ENCODE measurements at regions not wholly inside any gene's neighbourhood (a gene's known extent, or its start where the extent isn't known, plus 50 kb on each side); places are given as distances from the start of the nearest gene placed in this dataset.
"Not testable (repeated sequence)": the region's sequence is repeated elsewhere in the genome, so short reads cannot be mapped to it uniquely, and the experiment has no call there.

- H3K4me3 ChIP-seq (ENCODE audit: insufficient read length, low read depth) = no peak overlapping the region
- H3K4me1 ChIP-seq (ENCODE audit: insufficient read depth, insufficient read length) = no peaks in the 10 kb centered on the region
- DNase-seq (ENCODE audit: low read depth, low spot score) = no peak
- H3K36me3 ChIP-seq (ENCODE audit: insufficient read depth, insufficient read length, low read length) = peaks cover 5% of the 10 kb centered on the region
- no peaks in the 10 kb centered on the region for H3K9me3 ChIP-seq (ENCODE audit: insufficient read depth, low read length)
- no peak for TF ChIP-seq SUZ12 (IDR thresholded peaks at IDR 0.05; ENCODE audit: extremely low read depth, insufficient read depth, insufficient read length)
- no peaks in the 10 kb centered on the region for H3K27me3 ChIP-seq (ENCODE audit: insufficient read depth, insufficient read length)
- no peak overlapping the region for H3K9ac ChIP-seq (ENCODE audit: insufficient read length, low read depth)
Observed at GRCh38 chr7:131774419-131775220, 218.2 kb upstream of the PODXL start.

- H3K9ac ChIP-seq (ENCODE audit: insufficient read length, low read depth) = no peak overlapping the region
- H3K36me3 ChIP-seq (ENCODE audit: insufficient read depth, insufficient read length, low read length) = peaks cover 5% of the 10 kb centered on the region
- no peak overlapping the region for H3K4me3 ChIP-seq (ENCODE audit: insufficient read length, low read depth)
- DNase-seq (ENCODE audit: low read depth, low spot score) = no peak
- no peaks in the 10 kb centered on the region for H3K9me3 ChIP-seq (ENCODE audit: insufficient read depth, low read length)
- H3K27me3 ChIP-seq (ENCODE audit: insufficient read depth, insufficient read length) = no peaks in the 10 kb centered on the region
- TF ChIP-seq YY1 (IDR thresholded peaks at IDR 0.05; ENCODE audit: insufficient read depth, insufficient read length) (no peak), ZNF274 (IDR thresholded peaks at IDR 0.05; ENCODE audit: low read depth, low read length) (no peak), SUZ12 (IDR thresholded peaks at IDR 0.05; ENCODE audit: extremely low read depth, insufficient read depth, insufficient read length) (no peak)
- no peaks in the 10 kb centered on the region for H3K4me1 ChIP-seq (ENCODE audit: insufficient read depth, insufficient read length)
Observed at GRCh38 chr7:131773413-131773812, 217.0 kb upstream of the PODXL start.

- no peaks in the 10 kb centered on the region for H3K9me3 ChIP-seq (ENCODE audit: insufficient read depth, low read length)
- TF ChIP-seq ZNF274 (IDR thresholded peaks at IDR 0.05; ENCODE audit: low read depth, low read length) = no peak
- no peak for TF ChIP-seq SUZ12 (IDR thresholded peaks at IDR 0.05; ENCODE audit: extremely low read depth, insufficient read depth, insufficient read length)
- no peak for TF ChIP-seq YY1 (IDR thresholded peaks at IDR 0.05; ENCODE audit: insufficient read depth, insufficient read length)
- H3K36me3 ChIP-seq (ENCODE audit: insufficient read depth, insufficient read length, low read length) = no peaks in the 10 kb centered on the region
- H3K27me3 ChIP-seq (ENCODE audit: insufficient read depth, insufficient read length) = no peaks in the 10 kb centered on the region
- no peaks in the 10 kb centered on the region for H3K4me1 ChIP-seq (ENCODE audit: insufficient read depth, insufficient read length)
- H3K9ac ChIP-seq (ENCODE audit: insufficient read length, low read depth) = no peak overlapping the region
- DNase-seq (ENCODE audit: low read depth, low spot score) = no peak
- no peak overlapping the region for H3K4me3 ChIP-seq (ENCODE audit: insufficient read length, low read depth)
Observed at GRCh38 chr7:131769241-131769640, 212.8 kb upstream of the PODXL start.

GRCh38 chr7:131767591-131767990, 211.2 kb upstream of the PODXL start:
- no peak overlapping the region for H3K4me3 ChIP-seq (ENCODE audit: insufficient read length, low read depth)
- no peaks in the 10 kb centered on the region for H3K4me1 ChIP-seq (ENCODE audit: insufficient read depth, insufficient read length)
- TF ChIP-seq SUZ12 (IDR thresholded peaks at IDR 0.05; ENCODE audit: extremely low read depth, insufficient read depth, insufficient read length) (no peak), ZNF274 (IDR thresholded peaks at IDR 0.05; ENCODE audit: low read depth, low read length) (no peak), YY1 (IDR thresholded peaks at IDR 0.05; ENCODE audit: insufficient read depth, insufficient read length) (no peak)
- H3K36me3 ChIP-seq (ENCODE audit: insufficient read depth, insufficient read length, low read length) = no peaks in the 10 kb centered on the region
- H3K9me3 ChIP-seq (ENCODE audit: insufficient read depth, low read length) = no peaks in the 10 kb centered on the region
- H3K9ac ChIP-seq (ENCODE audit: insufficient read length, low read depth) = no peak overlapping the region
- no peaks in the 10 kb centered on the region for H3K27me3 ChIP-seq (ENCODE audit: insufficient read depth, insufficient read length)
- no peak for DNase-seq (ENCODE audit: low read depth, low spot score)

GRCh38 chr7:131765575-131765974, 209.1 kb upstream of the PODXL start:
- no peaks in the 10 kb centered on the region for H3K4me1 ChIP-seq (ENCODE audit: insufficient read depth, insufficient read length)
- H3K27me3 ChIP-seq (ENCODE audit: insufficient read depth, insufficient read length) = no peaks in the 10 kb centered on the region
- no peaks in the 10 kb centered on the region for H3K9me3 ChIP-seq (ENCODE audit: insufficient read depth, low read length)
- no peaks in the 10 kb centered on the region for H3K36me3 ChIP-seq (ENCODE audit: insufficient read depth, insufficient read length, low read length)
- no peak overlapping the region for H3K9ac ChIP-seq (ENCODE audit: insufficient read length, low read depth)
- no peak for DNase-seq (ENCODE audit: low read depth, low spot score)
- no peak overlapping the region for H3K4me3 ChIP-seq (ENCODE audit: insufficient read length, low read depth)
- no peak for TF ChIP-seq ZNF274 (IDR thresholded peaks at IDR 0.05; ENCODE audit: low read depth, low read length)
- no peak for TF ChIP-seq YY1 (IDR thresholded peaks at IDR 0.05; ENCODE audit: insufficient read depth, insufficient read length)

GRCh38 chr7:131764143-131764775, 207.8 kb upstream of the PODXL start:
- no peak for DNase-seq (ENCODE audit: low read depth, low spot score)
- Histone ChIP-seq H3K36me3 (ENCODE audit: insufficient read depth, insufficient read length, low read length) (no peaks in the 10 kb centered on the region), H3K4me3 (ENCODE audit: insufficient read length, low read depth) (no peak overlapping the region), H3K9ac (ENCODE audit: insufficient read length, low read depth) (no peak overlapping the region), H3K9me3 (ENCODE audit: insufficient read depth, low read length) (no peaks in the 10 kb centered on the region), H3K4me1 (ENCODE audit: insufficient read depth, insufficient read length) (no peaks in the 10 kb centered on the region), H3K27me3 (ENCODE audit: insufficient read depth, insufficient read length) (no peaks in the 10 kb centered on the region)
- TF ChIP-seq ZNF274 (IDR thresholded peaks at IDR 0.05; ENCODE audit: low read depth, low read length) = no peak
- TF ChIP-seq YY1 (IDR thresholded peaks at IDR 0.05; ENCODE audit: insufficient read depth, insufficient read length) = no peak
- no peak for TF ChIP-seq SUZ12 (IDR thresholded peaks at IDR 0.05; ENCODE audit: extremely low read depth, insufficient read depth, insufficient read length)

GRCh38 chr7:131762753-131763152, 206.3 kb upstream of the PODXL start:
- H3K9me3 ChIP-seq (ENCODE audit: insufficient read depth, low read length) = no peaks in the 10 kb centered on the region
- H3K4me3 ChIP-seq (ENCODE audit: insufficient read length, low read depth) = no peak overlapping the region
- H3K4me1 ChIP-seq (ENCODE audit: insufficient read depth, insufficient read length) = no peaks in the 10 kb centered on the region
- no peak overlapping the region for H3K9ac ChIP-seq (ENCODE audit: insufficient read length, low read depth)
- no peaks in the 10 kb centered on the region for H3K36me3 ChIP-seq (ENCODE audit: insufficient read depth, insufficient read length, low read length)
- DNase-seq (ENCODE audit: low read depth, low spot score) = no peak
- H3K27me3 ChIP-seq (ENCODE audit: insufficient read depth, insufficient read length) = no peaks in the 10 kb centered on the region
- TF ChIP-seq YY1 (IDR thresholded peaks at IDR 0.05; ENCODE audit: insufficient read depth, insufficient read length) (no peak), ZNF274 (IDR thresholded peaks at IDR 0.05; ENCODE audit: low read depth, low read length) (no peak), SUZ12 (IDR thresholded peaks at IDR 0.05; ENCODE audit: extremely low read depth, insufficient read depth, insufficient read length) (no peak)

GRCh38 chr7:131755801-131756200, 199.4 kb upstream of the PODXL start:
- H3K4me1 ChIP-seq (ENCODE audit: insufficient read depth, insufficient read length) = not testable (repeated sequence)

More at GRCh38 chr7:131755801-131756200, 199.4 kb upstream of the PODXL start:
- not testable (repeated sequence) for H3K27me3 ChIP-seq (ENCODE audit: insufficient read depth, insufficient read length); H3K9ac ChIP-seq (ENCODE audit: insufficient read length, low read depth); DNase-seq (ENCODE audit: low read depth, low spot score); H3K36me3 ChIP-seq (ENCODE audit: insufficient read depth, insufficient read length, low read length); H3K4me3 ChIP-seq (ENCODE audit: insufficient read length, low read depth)
- peaks cover 23% of the 10 kb centered on the region for H3K9me3 ChIP-seq (ENCODE audit: insufficient read depth, low read length)

Measured in NT2/D1 (cell line).